Spleen (tissue), 11 donors: ENCODE measurements at regions not wholly inside any gene's neighbourhood (a gene's known extent, or its start where the extent isn't known, plus 50 kb on each side); places are given as distances from the start of the nearest gene placed in this dataset.

Experiments used
- DNase-seq: peaks from one replicate; pipeline ENCODE4 v3.0.0-alpha.2; 2020
- H3K27ac ChIP-seq, 8 donors: fragments of 200-600 bp; sonication (generic) in 7 of 8; 1 replicate in 4 of 8; 2 replicates in 4 of 8; pipeline versions ENCODE4 v1.5.0 to v1.8.0; 2016 to 2021; ENCODE audit warnings: inconsistent platforms in 4 of 8, mild to moderate bottlenecking in 4 of 8, moderate library complexity in 1 of 8
- H3K27me3 ChIP-seq, 7 donors: fragments of 200-600 bp; sonication (generic) in 6 of 7; replicated peaks in 1 of 7; 1 replicate in 4 of 7; 2 replicates in 3 of 7; pipeline versions ENCODE4 v1.5.0 to v1.8.0; 2016 to 2021; ENCODE audit warnings: inconsistent platforms in 3 of 7, mild to moderate bottlenecking in 1 of 7
- H3K36me3 ChIP-seq, 6 donors: fragments of 200-600 bp; sonication (generic) in 5 of 6; 1 replicate in 4 of 6; 2 replicates in 2 of 6; pipeline versions ENCODE4 v1.5.0 to v1.8.0; 2016 to 2021; ENCODE audit warnings: inconsistent platforms in 2 of 6
- H3K4me1 ChIP-seq, 6 donors: fragments of 200-600 bp; sonication (generic) in 5 of 6; 1 replicate in 3 of 6; 2 replicates in 3 of 6; pipeline versions ENCODE4 v1.5.0 to v1.8.0; 2016 to 2021; ENCODE audit warnings: inconsistent platforms in 3 of 6
- H3K4me3 ChIP-seq, 8 donors: fragments of 200-600 bp; sonication (generic) in 7 of 8; 1 replicate in 4 of 8; 2 replicates in 4 of 8; pipeline versions ENCODE4 v1.5.0 to v1.8.0; 2016 to 2021; ENCODE audit warnings: inconsistent platforms in 4 of 8, mild to moderate bottlenecking in 4 of 8, moderate library complexity in 2 of 8
- H3K9me3 ChIP-seq, 8 donors: fragments of 200-600 bp; sonication (generic) in 7 of 8; 1 replicate in 4 of 8; 2 replicates in 4 of 8; pipeline versions ENCODE4 v1.5.0 to v1.8.0; 2016 to 2021; ENCODE audit warnings: inconsistent platforms in 4 of 8
- CTCF ChIP-seq, 11 experiments: fragments of 200-600 bp in 7 of 11; fragments of 450-650 bp in 4 of 11; sonication (generic) in 4 of 11; IDR thresholded peaks in 8 of 11; conservative IDR thresholded peaks in 3 of 11; 1 replicate in 7 of 11; 2 replicates in 4 of 11; pipeline versions ENCODE4 v1.4.0 to v1.8.0; 2016 to 2021; ENCODE audit warnings: antibody characterized with exemption in 11 of 11, inconsistent platforms in 4 of 11, mild to moderate bottlenecking in 1 of 11
- POLR2A ChIP-seq, 3 donors: fragments of 450-650 bp; IDR thresholded peaks; one replicate each; pipeline ENCODE4 v1.5.1; 2017; ENCODE audit warnings: antibody characterized with exemption in 3 of 3, mild to moderate bottlenecking in 1 of 3
- POLR2AphosphoS5 ChIP-seq, 3 donors: sonication (generic); formaldehyde crosslinking; IDR thresholded peaks; one replicate each; pipeline ENCODE4 v1.5.1; 2017; ENCODE audit warnings: antibody characterized with exemption in 3 of 3
- WGBS, 5 donors: extraction: QIAGEN DNeasy Blood & Tissue Kit in 3 of 5; methylation state at CpG; one replicate each; pipeline versions ENCODE4 v1.1.5 to v1.1.7; 2013 to 2018; 5-methylcytosine and 5-hydroxymethylcytosine counted together
- intact Hi-C: fragments of 100-400 bp; cut with DNase I; formaldehyde crosslinking; loops from one replicate; pipeline ENCODE4 v1.15.0; 2023; ENCODE audit warnings: low total_unique reads
- donor health status: healthy with polysubstance abuse.
- donor health status: DM: no; HTN: no; CAD: no; lungs with moderate emphysema.
- donor health status: DM: no; HTN: no; CAD: no.
- donor health status: Bipolar disorder and iron deficiency.
- donor health status: healthy.
- donor health status: DM: no; HTN: no; CAD: no.
- donor health status: DM: yes; HTN: yes; CAD: no.

GRCh38 chr2:145079641-145080040 is 559.7 kb upstream of the ZEB2 start:
- WGBS, 5 donors, result 86 to 93% (median 90%) methylated on average over 1 of the region's 1 CpG
- Histone ChIP-seq H3K27ac (peak overlapping the region in 3 of 8 donors; percentile 0 to 18 (median 4)), H3K9me3 (no peaks in the 10 kb centered on the region), H3K4me1 (no peaks in the 10 kb centered on the region), H3K27me3 (no peaks in the 10 kb centered on the region), H3K36me3 (no peaks in the 10 kb centered on the region), H3K4me3 (no peak overlapping the region)
- DNase-seq, result no peak
- intact Hi-C loops, result no loop called here
- TF ChIP-seq POLR2AphosphoS5 (IDR thresholded peaks at IDR 0.05), result no peak
- no peak for TF ChIP-seq POLR2A (IDR thresholded peaks at IDR 0.05)
- no peak for TF ChIP-seq CTCF (IDR thresholded peaks at IDR 0.05 in 8 of 11, conservative IDR thresholded peaks at IDR 0.05 in 3 of 11)

- no peak for DNase-seq
- no peak overlapping the region for H3K4me3 ChIP-seq
- no peaks in the 10 kb centered on the region for H3K4me1 ChIP-seq
- no peaks in the 10 kb centered on the region for H3K36me3 ChIP-seq
- TF ChIP-seq POLR2A (IDR thresholded peaks at IDR 0.05) (no peak), POLR2AphosphoS5 (IDR thresholded peaks at IDR 0.05) (no peak), CTCF (IDR thresholded peaks at IDR 0.05 in 8 of 11, conservative IDR thresholded peaks at IDR 0.05 in 3 of 11) (no peak)
- intact Hi-C loops, result no loop called here
- no peaks in the 10 kb centered on the region for H3K27me3 ChIP-seq
- peak overlapping the region in 3 of 8 donors; percentile 0 to 18 (median 4) for H3K27ac ChIP-seq
- H3K9me3 ChIP-seq, result no peaks in the 10 kb centered on the region
- WGBS, 5 donors, result 72 to 88% (median 83%) methylated on average over 1 of the region's 1 CpG
These were observed 559.0 kb upstream of the ZEB2 start for GRCh38 chr2:145078923-145079322.

GRCh38 chr2:145076085-145076484 is 556.2 kb upstream of the ZEB2 start:
- no peaks in the 10 kb centered on the region for H3K36me3 ChIP-seq
- no peak overlapping the region for H3K4me3 ChIP-seq
- TF ChIP-seq POLR2A (IDR thresholded peaks at IDR 0.05) (no peak), POLR2AphosphoS5 (IDR thresholded peaks at IDR 0.05) (no peak), CTCF (IDR thresholded peaks at IDR 0.05 in 8 of 11, conservative IDR thresholded peaks at IDR 0.05 in 3 of 11) (no peak)
- no peaks in the 10 kb centered on the region for H3K4me1 ChIP-seq
- H3K27ac ChIP-seq, result no peak overlapping the region
- H3K9me3 ChIP-seq, result no peaks in the 10 kb centered on the region
- no peaks in the 10 kb centered on the region for H3K27me3 ChIP-seq
- intact Hi-C loops, result no loop called here
- WGBS, 5 donors, result 89 to 100% (median 96%) methylated on average over 1 of the region's 1 CpG
- DNase-seq, result no peak

GRCh38 chr2:145075454-145076062 is 555.6 kb upstream of the ZEB2 start:
- H3K4me1 ChIP-seq, result no peaks in the 10 kb centered on the region
- no peak overlapping the region for H3K27ac ChIP-seq
- intact Hi-C loops, result no loop called here
- no peaks in the 10 kb centered on the region for H3K27me3 ChIP-seq
- no peaks in the 10 kb centered on the region for H3K9me3 ChIP-seq
- WGBS, 5 donors, result 61 to 92% (median 85%) methylated on average over 1 of the region's 1 CpG
- TF ChIP-seq POLR2AphosphoS5 (IDR thresholded peaks at IDR 0.05), result no peak
- TF ChIP-seq CTCF (IDR thresholded peaks at IDR 0.05 in 8 of 11, conservative IDR thresholded peaks at IDR 0.05 in 3 of 11), result no peak
- TF ChIP-seq POLR2A (IDR thresholded peaks at IDR 0.05), result no peak
- H3K4me3 ChIP-seq, result no peak overlapping the region
- DNase-seq, result no peak
- no peaks in the 10 kb centered on the region for H3K36me3 ChIP-seq
